ENCODE measurements at regions not wholly inside any gene's neighbourhood (a gene's known extent, or its start where the extent isn't known, plus 50 kb on each side); places are given as distances from the start of the nearest gene placed in this dataset.

DNA sequence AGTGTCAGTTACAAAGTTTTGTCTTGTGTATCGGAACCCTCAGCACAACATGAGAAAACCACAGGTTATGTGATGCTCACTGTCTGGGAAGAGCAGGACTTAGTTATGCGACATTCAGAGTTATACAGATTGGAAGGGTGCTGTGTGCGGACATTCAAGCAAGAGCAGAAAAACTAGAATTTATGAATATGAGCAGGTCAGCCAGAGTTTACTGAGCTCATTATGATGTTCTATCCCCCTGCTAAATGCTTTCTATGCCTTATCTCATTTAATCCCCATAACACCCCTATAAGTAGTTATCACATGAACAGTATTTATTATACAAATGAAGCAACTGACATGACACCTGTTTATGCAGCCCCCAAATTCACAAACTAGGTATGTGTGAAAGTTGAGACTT, 1083.2 kb downstream of the FLRT2 start:
- in situ Hi-C loops (cut with HindIII; ENCODE audit: low pct_ligation_motif_present, low sequenced_read_pairs), result no loop called here
- TF ChIP-seq, protein P1, sequence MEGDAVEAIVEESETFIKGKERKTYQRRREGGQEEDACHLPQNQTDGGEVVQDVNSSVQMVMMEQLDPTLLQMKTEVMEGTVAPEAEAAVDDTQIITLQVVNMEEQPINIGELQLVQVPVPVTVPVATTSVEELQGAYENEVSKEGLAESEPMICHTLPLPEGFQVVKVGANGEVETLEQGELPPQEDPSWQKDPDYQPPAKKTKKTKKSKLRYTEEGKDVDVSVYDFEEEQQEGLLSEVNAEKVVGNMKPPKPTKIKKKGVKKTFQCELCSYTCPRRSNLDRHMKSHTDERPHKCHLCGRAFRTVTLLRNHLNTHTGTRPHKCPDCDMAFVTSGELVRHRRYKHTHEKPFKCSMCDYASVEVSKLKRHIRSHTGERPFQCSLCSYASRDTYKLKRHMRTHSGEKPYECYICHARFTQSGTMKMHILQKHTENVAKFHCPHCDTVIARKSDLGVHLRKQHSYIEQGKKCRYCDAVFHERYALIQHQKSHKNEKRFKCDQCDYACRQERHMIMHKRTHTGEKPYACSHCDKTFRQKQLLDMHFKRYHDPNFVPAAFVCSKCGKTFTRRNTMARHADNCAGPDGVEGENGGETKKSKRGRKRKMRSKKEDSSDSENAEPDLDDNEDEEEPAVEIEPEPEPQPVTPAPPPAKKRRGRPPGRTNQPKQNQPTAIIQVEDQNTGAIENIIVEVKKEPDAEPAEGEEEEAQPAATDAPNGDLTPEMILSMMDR (IDR thresholded peaks at IDR 0.05; ENCODE audit: low read depth, low read length, missing control alignments), result no peak
- Histone ChIP-seq H3K27me3 (replicated peaks) (no peaks in the 10 kb centered on the region), H3K4me3 (ENCODE audit: low read depth, low read length) (no peak overlapping the region), H3K27ac (no peak overlapping the region), H3K36me3 (replicated peaks) (no peaks in the 10 kb centered on the region)
- no peak for DNase-seq

DNA sequence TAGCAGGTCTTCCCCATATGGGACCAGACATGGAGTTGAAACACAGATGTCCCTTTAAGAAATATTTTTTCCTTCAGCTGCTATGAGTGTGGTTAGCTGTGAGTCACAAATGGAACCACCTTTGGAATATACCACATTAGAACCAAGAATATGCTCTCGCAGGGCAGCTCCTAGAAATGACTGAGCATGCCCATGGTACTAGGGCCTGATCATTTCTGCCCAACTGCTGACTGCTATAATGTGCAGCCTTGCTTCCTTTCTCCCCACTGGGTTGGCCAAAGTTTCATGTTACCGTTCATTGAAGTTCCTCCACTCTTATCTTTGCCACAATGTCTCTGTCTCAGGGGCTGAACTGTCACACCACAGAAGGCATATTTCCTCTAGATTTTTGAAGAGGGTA, 1074.6 kb downstream of the FLRT2 start:
- Histone ChIP-seq H3K36me3 (replicated peaks) (no peaks in the 10 kb centered on the region), H3K27me3 (replicated peaks) (no peaks in the 10 kb centered on the region), H3K27ac (no peak overlapping the region), H3K4me3 (ENCODE audit: low read depth, low read length) (no peak overlapping the region)
- TF ChIP-seq, protein P1 (IDR thresholded peaks at IDR 0.05; ENCODE audit: low read depth, low read length, missing control alignments), result no peak
- in situ Hi-C loops (cut with HindIII; ENCODE audit: low pct_ligation_motif_present, low sequenced_read_pairs), result no loop called here
- DNase-seq, result no peak

DNA sequence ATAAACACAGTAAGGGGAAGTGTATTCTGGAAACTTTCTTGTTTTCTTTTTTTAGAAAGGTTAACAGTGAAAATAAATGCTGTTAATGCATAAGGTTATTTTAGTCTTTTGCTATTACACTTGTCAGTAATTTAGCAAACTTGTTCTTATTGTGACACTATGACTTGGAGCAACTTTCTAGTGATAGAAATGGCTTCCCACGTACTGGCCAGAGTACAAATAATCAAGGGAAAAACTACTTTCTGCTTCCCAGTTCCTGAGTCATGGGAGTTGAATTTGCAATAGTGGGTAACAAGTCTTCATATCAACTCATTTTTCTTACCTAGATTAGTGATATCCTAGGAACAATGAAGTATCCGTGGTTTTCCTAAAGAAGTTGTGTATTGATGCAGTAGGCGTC, 1072.3 kb downstream of the FLRT2 start:
- Histone ChIP-seq H3K36me3 (replicated peaks) (no peaks in the 10 kb centered on the region), H3K27me3 (replicated peaks) (no peaks in the 10 kb centered on the region), H3K4me3 (ENCODE audit: low read depth, low read length) (no peak overlapping the region), H3K27ac (no peak overlapping the region)
- TF ChIP-seq, protein P1 (IDR thresholded peaks at IDR 0.05; ENCODE audit: low read depth, low read length, missing control alignments), result no peak
- in situ Hi-C loops (cut with HindIII; ENCODE audit: low pct_ligation_motif_present, low sequenced_read_pairs), result no loop called here
- DNase-seq, result no peak

DNA sequence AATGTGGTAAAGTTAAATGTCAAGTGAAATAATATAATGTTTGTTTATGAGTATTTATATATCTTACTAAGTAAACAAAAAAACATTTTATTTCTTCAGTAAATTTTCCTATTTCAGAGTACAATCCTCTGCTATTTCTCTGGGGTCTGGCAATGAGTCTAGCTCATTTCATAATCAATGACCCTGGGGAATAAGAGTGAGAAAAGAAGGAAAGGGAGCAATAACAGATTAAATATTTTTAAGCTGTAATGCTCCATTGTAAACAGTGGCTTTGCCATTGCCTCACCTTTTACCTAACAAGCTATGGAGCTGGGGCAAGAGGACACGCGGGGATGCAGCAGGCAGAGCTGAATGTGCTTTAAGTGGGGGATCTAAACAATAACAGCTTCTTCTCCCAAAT, 1071.9 kb downstream of the FLRT2 start:
- Histone ChIP-seq H3K27ac (no peak overlapping the region), H3K4me3 (ENCODE audit: low read depth, low read length) (no peak overlapping the region), H3K27me3 (replicated peaks) (no peaks in the 10 kb centered on the region), H3K36me3 (replicated peaks) (no peaks in the 10 kb centered on the region)
- DNase-seq, result no peak
- TF ChIP-seq, protein P1 (IDR thresholded peaks at IDR 0.05; ENCODE audit: low read depth, low read length, missing control alignments), result no peak
- in situ Hi-C loops (cut with HindIII; ENCODE audit: low pct_ligation_motif_present, low sequenced_read_pairs), result no loop called here

DNA sequence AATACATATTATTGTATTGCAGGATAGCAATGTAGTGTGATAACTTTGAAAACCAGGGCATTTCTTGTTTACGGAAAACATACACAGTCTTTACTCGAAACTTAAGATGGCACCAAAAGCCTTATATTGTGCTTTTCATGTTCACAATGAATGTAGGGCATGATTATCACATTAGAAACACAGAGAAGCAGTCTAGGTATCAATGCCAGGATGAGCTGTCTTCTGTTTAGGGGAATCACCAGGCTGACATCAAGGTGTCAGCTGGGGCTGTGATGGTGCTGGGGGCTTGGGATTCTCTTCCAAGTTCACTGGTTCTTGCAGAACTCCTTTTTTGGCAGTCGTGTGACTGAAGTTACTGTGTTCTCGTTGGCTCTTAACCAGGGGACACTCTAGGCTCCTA, 1067.3 kb downstream of the FLRT2 start:
- DNase-seq, result no peak
- TF ChIP-seq, protein P1 (IDR thresholded peaks at IDR 0.05; ENCODE audit: low read depth, low read length, missing control alignments), result no peak
- Histone ChIP-seq H3K36me3 (replicated peaks) (no peaks in the 10 kb centered on the region), H3K27me3 (replicated peaks) (no peaks in the 10 kb centered on the region), H3K4me3 (ENCODE audit: low read depth, low read length) (no peak overlapping the region), H3K27ac (no peak overlapping the region)
- in situ Hi-C loops (cut with HindIII; ENCODE audit: low pct_ligation_motif_present, low sequenced_read_pairs), result no loop called here

DNA sequence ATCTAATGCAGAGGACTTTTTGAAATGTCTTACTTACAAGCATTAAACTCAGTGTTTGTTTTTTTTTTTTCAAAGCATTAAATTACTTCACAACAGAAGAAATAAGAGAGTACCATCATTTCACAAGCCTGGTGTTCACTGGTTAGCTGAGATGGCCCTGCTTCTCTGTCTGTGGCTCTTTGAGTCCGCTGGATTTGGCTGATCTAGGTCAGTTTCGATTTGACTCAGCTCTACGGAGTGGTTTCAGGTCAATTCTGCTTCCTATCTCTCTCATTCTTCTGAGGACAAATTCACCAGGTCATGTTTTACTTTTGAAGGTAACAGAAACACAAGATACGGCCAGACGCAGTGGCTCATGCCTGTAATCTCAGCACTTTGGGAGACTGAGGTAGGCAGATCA, 1066.1 kb downstream of the FLRT2 start:
- no peaks in the 10 kb centered on the region for H3K27me3 ChIP-seq (replicated peaks)
- in situ Hi-C loops (cut with HindIII; ENCODE audit: low pct_ligation_motif_present, low sequenced_read_pairs), result no loop called here
- TF ChIP-seq, protein P1 (IDR thresholded peaks at IDR 0.05; ENCODE audit: low read depth, low read length, missing control alignments), result no peak
- H3K36me3 ChIP-seq (replicated peaks), result no peaks in the 10 kb centered on the region
- H3K27ac ChIP-seq, result no peak overlapping the region
- no peak for DNase-seq
- H3K4me3 ChIP-seq (ENCODE audit: low read depth, low read length), result no peak overlapping the region
